HCT116 (cell line): ENCODE measurements at regions not wholly inside any gene's neighbourhood (a gene's known extent, or its start where the extent isn't known, plus 50 kb on each side); places are given as distances from the start of the nearest gene placed in this dataset.
"Not testable (repeated sequence)": the region's sequence is repeated elsewhere in the genome, so short reads cannot be mapped to it uniquely, and the experiment has no call there.

ENCODE experiments used
- ATAC-seq: fragments of 200-7000 bp; cut with Tn5 transposase; 2 replicates; pipeline ENCODE4 v1.9.1; 2020; ENCODE audit warnings: mild to moderate bottlenecking, moderate library complexity
- BruUV-seq: library from RNA; stranded (reverse); fragments of 400-500 nt; replicated peaks from 2 replicates; lab custom pipeline; 2021; lab: Mats Ljungman, UMichigan
- CTCF ChIA-PET: fragments of 300-600 bp; sonication (Branson Sonifier 250); formaldehyde crosslinking; loops from one replicate; lab custom pipeline; 2021; ENCODE audit warnings: antibody characterized with exemption; lab: Charles Lee
- POLR2A ChIA-PET: fragments of 300-600, 350-600 bp; sonication (Branson Sonifier 250); formaldehyde crosslinking; loops from one replicate; lab custom pipeline; 2021; ENCODE audit warnings: antibody characterized with exemption; lab: Charles Lee
- RAD21 ChIA-PET, 2 experiments: fragments of 300-600 bp; sonication (Branson Sonifier 250); formaldehyde crosslinking; loops; one replicate each; lab custom pipeline; 2023; ENCODE audit warnings: low total read pairs in 2 of 2; ENCODE audit not compliant: uncharacterized antibody in 2 of 2, unreplicated experiment in 2 of 2, low non-redundant PET in 1 of 2; lab: Charles Lee
- DNase-seq: peaks from one replicate; pipeline ENCODE4 v3.0.0-alpha.2; 2010; ENCODE audit warnings: low read depth, low spot score
- H2AFZ ChIP-seq: fragments of 200-600 bp; shearing (Covaris generic), sonication (generic); 2 replicates; pipeline ENCODE4 v1.6.1; 2017; ENCODE audit warnings: low read depth, mixed run types, mixed read lengths, antibody characterized with exemption, low read length; ENCODE audit not compliant: poor library complexity, severe bottlenecking
- H3K27ac ChIP-seq: 2 replicates; pipeline ENCODE4 v1.5.1; 2012; ENCODE audit warnings: low read depth, low read length
- H3K27me3 ChIP-seq: fragments of 200-600 bp; sonication (generic); 2 replicates; pipeline ENCODE4 v1.6.1; 2016; ENCODE audit warnings: mixed run types, low read length, mixed read lengths; ENCODE audit not compliant: insufficient read depth
- H3K36me3 ChIP-seq, 2 experiments: fragments of 200-500 bp in 1 of 2; fragments of 200-600 bp in 1 of 2; sonication (Bioruptor generic) in 1 of 2; sonication (generic) in 1 of 2; 2 replicates each; pipeline versions ENCODE4 v1.5.1 to v1.6.1; 2014 to 2016; ENCODE audit warnings: low read length in 2 of 2, inconsistent platforms in 1 of 2, mixed read lengths in 1 of 2, mixed run types in 1 of 2; ENCODE audit not compliant: insufficient read depth in 2 of 2, control insufficient read depth in 1 of 2
- H3K4me1 ChIP-seq, 2 experiments: fragments of 200-600 bp in 1 of 2; sonication (generic) in 1 of 2; 2 replicates each; pipeline versions ENCODE4 v1.5.1 to v1.6.1; 2012 to 2017; ENCODE audit warnings: low read length in 2 of 2, inconsistent platforms in 1 of 2, mild to moderate bottlenecking in 1 of 2, mixed read lengths in 1 of 2, mixed run types in 1 of 2, moderate library complexity in 1 of 2; ENCODE audit not compliant: insufficient read depth in 2 of 2, control insufficient read depth in 1 of 2
- H3K4me2 ChIP-seq: fragments of 200-600 bp; sonication (generic); 2 replicates; pipeline ENCODE4 v1.6.1; 2017; ENCODE audit warnings: mixed run types, low read length, mixed read lengths
- H3K4me3 ChIP-seq, 2 experiments: fragments of 200-600 bp in 1 of 2; sonication (generic) in 1 of 2; replicated peaks in 1 of 2; 2 replicates each; pipeline ENCODE4 v1.5.1; 2011 to 2016; ENCODE audit warnings: low read length in 2 of 2, control low read depth in 1 of 2, low read depth in 1 of 2, mild to moderate bottlenecking in 1 of 2, mixed read lengths in 1 of 2, mixed run types in 1 of 2
- H3K79me2 ChIP-seq: fragments of 200-600 bp; sonication (generic); 2 replicates; pipeline ENCODE4 v1.6.1; 2017; ENCODE audit warnings: mild to moderate bottlenecking, mixed run types, low read length, moderate library complexity, mixed read lengths; ENCODE audit not compliant: insufficient read depth
- H3K9ac ChIP-seq: fragments of 200-600 bp; sonication (generic); 2 replicates; pipeline ENCODE4 v1.6.1; 2016; ENCODE audit warnings: low read length, mixed read lengths
- H3K9me2 ChIP-seq: fragments of 200-600 bp; sonication (generic), shearing (Covaris generic); 2 replicates; pipeline ENCODE4 v1.6.1; 2017; ENCODE audit warnings: mixed run types, mild to moderate bottlenecking, moderate library complexity; ENCODE audit not compliant: insufficient read depth
- H3K9me3 ChIP-seq, 2 experiments: fragments of 200-500 bp in 1 of 2; fragments of 200-600 bp in 1 of 2; sonication (Bioruptor generic) in 1 of 2; sonication (generic) in 1 of 2; 2 replicates each; pipeline ENCODE4 v1.6.1; 2014 to 2017; ENCODE audit warnings: low read length in 2 of 2, mixed read lengths in 2 of 2, inconsistent platforms in 1 of 2, low read depth in 1 of 2, mild to moderate bottlenecking in 1 of 2, mixed run types in 1 of 2, moderate library complexity in 1 of 2; ENCODE audit not compliant: control insufficient read depth in 1 of 2, insufficient read depth in 1 of 2
- H4K20me1 ChIP-seq: fragments of 200-600 bp; sonication (generic), shearing (Covaris generic); 2 replicates; pipeline ENCODE4 v1.6.1; 2017; ENCODE audit warnings: mixed run types, mild to moderate bottlenecking, moderate library complexity; ENCODE audit not compliant: insufficient read depth
- CTCF ChIP-seq, 3 experiments: fragments of 200-600 bp in 1 of 3; sonication (generic) in 1 of 3; IDR thresholded peaks in 2 of 3; conservative IDR thresholded peaks in 1 of 3; 2 replicates each; pipeline ENCODE4 v1.5.1; 2012 to 2017; ENCODE audit warnings: low read depth in 2 of 3, low read length in 2 of 3, antibody characterized with exemption in 1 of 3, borderline replicate concordance in 1 of 3, control low read depth in 1 of 3, mild to moderate bottlenecking in 1 of 3, mixed read lengths in 1 of 3, mixed run types in 1 of 3, moderate library complexity in 1 of 3; ENCODE audit not compliant: insufficient read depth in 1 of 3
- ZNF274 ChIP-seq: fragments of 200-500 bp; sonication (Bioruptor generic); IDR thresholded peaks from 2 replicates; pipeline ENCODE4 v1.6.1; 2014; ENCODE audit warnings: mild to moderate bottlenecking, low read depth, low read length, inconsistent platforms
- intact Hi-C: fragments of 100-400 bp; cut with micrococcal nuclease; formaldehyde crosslinking; loops from 2 replicates; pipeline ENCODE4 v1.10.0; 2022

- H3K9me2 ChIP-seq: no peaks in the 10 kb centered on the region
- TF ChIP-seq CTCF (IDR thresholded peaks at IDR 0.05 in 2 of 3, conservative IDR thresholded peaks at IDR 0.05 in 1 of 3; ENCODE audit: borderline replicate concordance in 1 of 3, insufficient read depth in 1 of 3, low read depth in 2 of 3, low read length in 2 of 3) (no peak), ZNF274 (no peak)
- TF ChIP-seq, all 23 proteins: peak for 0
- no peak for DNase-seq
- BruUV-seq: no TSS peak
- RAD21 ChIA-PET: no interaction called here
- H3K36me3 ChIP-seq: no peaks in the 10 kb centered on the region
- H3K27me3 ChIP-seq: no peaks in the 10 kb centered on the region
- no peak overlapping the region for H3K4me2 ChIP-seq
- ATAC-seq: no peak
- H2AFZ ChIP-seq: no peak overlapping the region
- H3K4me1 ChIP-seq: no peaks in the 10 kb centered on the region
- H3K9me3 ChIP-seq: peaks cover 0 to 6% of the 10 kb centered on the region in 2 experiments; a peak in 1 of 4 replicates
- CTCF ChIA-PET: no interaction called here
- POLR2A ChIA-PET: no interaction called here
- H3K79me2 ChIP-seq: no peaks in the 10 kb centered on the region
- no peak overlapping the region for H3K27ac ChIP-seq
- no peak overlapping the region for H3K9ac ChIP-seq
- H3K4me3 ChIP-seq: no peak overlapping the region
- no peaks in the 10 kb centered on the region for H4K20me1 ChIP-seq
- intact Hi-C loops: no loop called here
Measured at GRCh38 chr13:74266309-74266708, 132.1 kb upstream of the KLF12 start.

GRCh38 chr13:74264333-74264732 is 130.1 kb upstream of the KLF12 start:
- H3K9me3 ChIP-seq: peaks cover 0 to 6% of the 10 kb centered on the region in 2 experiments; a peak in 1 of 4 replicates
- POLR2A ChIA-PET: no interaction called here

GRCh38 chr13:74260420-74260819 is 126.2 kb upstream of the KLF12 start:
- H3K4me1 ChIP-seq, H3K4me2 ChIP-seq, POLR2A ChIA-PET, ATAC-seq, H3K27me3 ChIP-seq, H3K9me3 ChIP-seq, DNase-seq, H3K4me3 ChIP-seq, H2AFZ ChIP-seq, BruUV-seq, H3K9ac ChIP-seq, H3K79me2 ChIP-seq, H4K20me1 ChIP-seq, RAD21 ChIA-PET, H3K27ac ChIP-seq, H3K36me3 ChIP-seq, CTCF ChIA-PET, intact Hi-C loops, H3K9me2 ChIP-seq: not testable (repeated sequence)

More at GRCh38 chr13:74264333-74264732, 130.1 kb upstream of the KLF12 start:
- Histone ChIP-seq H3K4me1 (no peaks in the 10 kb centered on the region), H3K36me3 (no peaks in the 10 kb centered on the region), H3K27me3 (no peaks in the 10 kb centered on the region), H3K9ac (no peak overlapping the region), H4K20me1 (no peaks in the 10 kb centered on the region), H3K9me2 (no peaks in the 10 kb centered on the region), H2AFZ (no peak overlapping the region), H3K27ac (no peak overlapping the region), H3K4me2 (no peak overlapping the region), H3K79me2 (no peaks in the 10 kb centered on the region), H3K4me3 (no peak overlapping the region)
- BruUV-seq: no TSS peak
- RAD21 ChIA-PET: no interaction called here
- CTCF ChIA-PET: no interaction called here
- DNase-seq (no peak), ATAC-seq (no peak)
- no peak for TF ChIP-seq CTCF (IDR thresholded peaks at IDR 0.05 in 2 of 3, conservative IDR thresholded peaks at IDR 0.05 in 1 of 3; ENCODE audit: borderline replicate concordance in 1 of 3, insufficient read depth in 1 of 3, low read depth in 2 of 3, low read length in 2 of 3)
- intact Hi-C loops: no loop called here
